GM21717 (cell line): ENCODE measurements at regions not wholly inside any gene's neighbourhood (a gene's known extent, or its start where the extent isn't known, plus 50 kb on each side); places are given as distances from the start of the nearest gene placed in this dataset.

Source experiments
- ATAC-seq: cut with Tn5 transposase; IDR thresholded peaks from one replicate; pipeline ENCODE4 v1.9.1; 2021; ENCODE audit warnings: mild to moderate bottlenecking, moderate library complexity; ENCODE audit not compliant: unreplicated experiment

DNA sequence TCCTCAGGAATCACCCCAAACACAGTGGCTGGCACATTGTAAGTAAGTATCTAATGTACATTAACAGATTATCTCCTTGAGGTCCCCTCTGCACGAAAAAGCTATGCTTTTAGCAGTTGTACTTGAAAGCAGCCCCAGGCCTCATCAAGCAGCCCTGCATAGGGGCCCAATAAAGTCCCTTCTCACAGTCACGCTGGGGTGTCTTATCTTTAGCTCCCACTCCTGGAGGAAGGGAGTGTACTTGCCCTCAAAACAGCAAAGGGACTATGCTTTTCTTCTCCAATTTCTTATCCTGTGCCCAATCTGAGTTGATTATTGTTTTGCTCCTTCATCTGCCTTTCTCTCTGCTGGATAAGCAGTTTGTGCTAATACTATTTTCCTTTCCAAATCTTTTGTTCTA, 168.8 kb upstream of the PLXNA2 start:
- ATAC-seq, result no peak

DNA sequence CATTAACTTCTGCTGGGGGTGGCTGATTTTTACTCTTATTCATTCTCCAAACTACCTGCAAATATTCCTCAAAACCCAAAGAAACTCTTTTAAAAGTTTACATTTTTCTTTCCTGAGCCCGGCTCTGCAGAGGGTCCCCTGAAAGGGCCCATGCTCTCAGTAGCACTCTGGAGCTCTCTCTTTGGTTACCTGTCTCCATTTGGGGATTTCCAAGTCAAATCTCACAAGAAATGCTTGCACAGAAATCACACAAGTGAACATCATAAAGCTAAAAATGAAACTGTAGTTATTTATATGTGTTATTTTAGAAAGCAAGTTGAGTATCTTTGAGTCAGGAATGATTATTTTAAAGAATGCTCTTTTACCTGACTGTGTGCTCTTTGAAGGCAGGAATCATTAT, 174.5 kb upstream of the PLXNA2 start:
- no peak for ATAC-seq

DNA sequence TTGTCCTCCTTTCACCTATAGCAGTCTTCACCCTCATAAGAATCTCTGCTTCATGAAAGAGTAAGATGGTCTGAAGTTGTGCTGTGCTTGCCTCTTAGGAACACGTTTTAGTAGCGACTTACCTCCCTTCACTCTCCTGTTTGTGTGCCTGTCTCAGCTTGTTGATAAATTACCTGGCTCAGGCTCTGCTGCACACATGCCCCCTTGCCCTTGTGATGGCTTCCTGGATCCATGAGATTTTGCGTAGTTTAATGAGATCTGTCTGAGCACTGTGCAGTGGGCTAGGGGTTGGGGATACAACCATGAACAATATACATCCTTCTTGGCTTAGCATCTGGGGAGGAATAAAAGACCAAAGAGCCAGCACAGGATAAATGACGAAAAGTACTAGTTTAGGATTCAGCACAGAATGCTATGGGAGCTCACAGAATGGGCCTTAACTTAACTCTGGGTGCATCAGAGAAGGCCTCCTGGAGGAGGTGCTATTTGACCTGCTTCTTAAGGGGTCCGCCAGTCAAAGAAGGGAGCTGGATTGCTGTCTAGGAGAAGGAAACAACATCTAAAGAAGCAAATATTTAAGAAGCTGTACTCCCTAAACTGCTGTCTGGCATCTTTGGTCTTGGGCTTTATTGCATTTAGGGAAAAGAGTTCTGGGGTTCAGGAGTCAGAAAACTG, 175.7 kb upstream of the PLXNA2 start:
- ATAC-seq, result no peak

DNA sequence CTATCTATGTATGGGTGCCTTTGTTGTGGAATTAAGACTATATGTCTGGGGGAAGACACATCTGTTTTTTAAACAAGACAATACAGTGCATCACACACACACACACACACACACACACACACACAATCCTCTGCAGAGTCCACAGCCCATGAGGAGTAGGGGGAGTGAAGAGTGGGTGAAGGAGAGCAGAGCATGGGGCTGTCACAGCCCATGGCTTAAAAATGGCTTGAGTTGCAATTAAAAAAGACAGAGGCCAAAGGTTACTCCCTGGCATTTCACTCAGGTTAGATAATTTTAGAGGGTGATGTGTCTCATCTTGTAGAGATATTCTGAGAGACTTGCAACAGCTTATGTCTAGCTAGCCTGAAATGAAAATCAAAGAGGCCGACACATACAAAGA, 176.5 kb upstream of the PLXNA2 start:
- no peak for ATAC-seq

DNA sequence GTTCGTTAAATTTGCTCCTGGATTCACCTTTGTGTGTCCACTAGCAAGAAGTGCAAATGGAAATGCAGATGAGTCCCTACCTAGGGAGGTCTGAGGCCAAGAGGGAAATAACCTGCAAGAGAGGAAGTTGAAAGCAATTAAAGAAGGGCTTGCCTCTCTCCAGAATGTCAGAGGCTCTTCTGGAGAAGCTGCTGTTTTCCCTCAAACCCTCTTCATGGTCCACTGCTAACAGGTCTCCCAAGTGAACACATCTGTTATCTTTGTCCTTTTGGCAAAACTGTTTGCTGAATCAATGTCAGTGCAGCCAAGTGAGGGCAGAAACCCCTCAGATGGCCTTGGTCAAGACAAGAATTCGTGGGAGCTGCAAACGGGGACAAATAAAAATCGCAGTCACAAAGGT, 177.3 kb upstream of the PLXNA2 start:
- no peak for ATAC-seq

DNA sequence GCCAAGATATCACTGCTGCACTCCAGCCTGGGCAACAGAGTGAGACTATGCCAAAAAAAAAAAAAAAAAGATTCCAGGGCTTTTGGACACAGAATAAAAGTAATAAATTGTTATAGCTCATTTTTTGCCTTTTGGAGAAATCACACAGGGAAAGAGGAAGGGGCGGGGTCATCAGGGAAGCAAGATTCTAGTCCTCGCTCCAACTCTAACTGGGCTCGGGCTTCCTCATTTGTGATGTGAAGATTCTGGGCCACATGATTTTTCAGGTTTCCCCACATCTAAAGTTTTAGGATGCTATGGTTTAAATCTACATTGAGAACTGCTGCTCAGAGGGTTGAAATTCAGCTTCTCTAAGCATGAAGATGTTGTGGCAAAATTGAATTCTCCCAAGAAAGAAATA, 179.3 kb upstream of the PLXNA2 start:
- ATAC-seq, result no peak

DNA sequence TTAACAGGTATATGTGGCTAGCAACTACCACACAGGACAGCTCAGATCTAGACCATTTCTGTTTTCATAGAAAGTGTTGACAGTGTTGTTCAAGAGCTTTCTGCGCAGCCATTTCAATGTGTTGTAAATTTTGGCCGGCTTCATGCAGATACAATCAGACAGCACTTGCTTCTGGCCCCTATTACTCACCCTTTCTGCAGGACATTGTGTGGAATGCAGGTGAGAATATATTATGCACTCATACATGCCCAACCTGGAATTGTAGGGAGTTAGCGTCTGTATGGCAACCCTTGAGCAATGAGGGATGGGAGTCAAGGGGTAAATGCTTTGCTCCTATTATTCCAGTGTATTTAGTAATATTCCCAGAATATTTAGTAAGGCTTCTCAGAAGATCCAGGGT, 180.9 kb upstream of the PLXNA2 start:
- no peak for ATAC-seq

DNA sequence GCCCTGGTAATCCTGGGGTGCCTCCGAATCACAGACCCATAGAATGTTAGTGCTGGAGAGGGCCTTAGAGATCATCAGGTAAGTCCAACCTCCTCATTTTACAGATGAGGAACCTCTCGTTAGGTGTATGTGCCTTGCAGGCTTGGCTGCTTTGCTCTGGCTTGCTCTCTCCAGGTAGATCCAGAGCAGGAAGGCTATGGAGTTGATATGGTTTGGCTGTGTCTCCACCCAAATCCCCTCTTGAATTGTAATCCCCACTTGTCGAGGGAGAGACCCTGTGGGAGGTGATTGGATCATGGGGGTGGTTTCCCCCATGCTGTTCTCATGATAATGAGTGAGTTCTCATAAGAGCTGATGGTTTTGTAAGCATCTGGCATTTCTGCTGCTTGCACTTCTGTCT, 186.0 kb upstream of the PLXNA2 start:
- no peak for ATAC-seq

DNA sequence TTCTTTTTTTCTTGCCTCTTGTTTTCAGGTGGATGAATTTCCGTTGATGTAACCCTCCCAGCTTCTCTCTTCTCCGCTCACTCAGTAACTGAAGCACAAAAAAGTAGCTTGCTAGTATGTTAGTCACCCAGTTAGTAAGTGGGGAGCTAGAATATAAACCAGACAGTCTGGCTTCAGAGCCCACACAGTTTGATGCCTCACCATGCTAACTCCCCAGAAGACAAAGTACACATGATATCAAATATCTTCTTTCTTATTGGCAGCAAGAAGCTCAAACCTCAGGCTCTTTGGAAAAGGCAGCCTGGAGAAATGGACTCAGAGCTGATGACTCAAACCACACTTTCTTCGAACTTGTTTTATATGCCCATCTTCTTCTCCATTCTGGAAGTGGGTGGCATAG, 187.5 kb upstream of the PLXNA2 start:
- ATAC-seq, result no peak

DNA sequence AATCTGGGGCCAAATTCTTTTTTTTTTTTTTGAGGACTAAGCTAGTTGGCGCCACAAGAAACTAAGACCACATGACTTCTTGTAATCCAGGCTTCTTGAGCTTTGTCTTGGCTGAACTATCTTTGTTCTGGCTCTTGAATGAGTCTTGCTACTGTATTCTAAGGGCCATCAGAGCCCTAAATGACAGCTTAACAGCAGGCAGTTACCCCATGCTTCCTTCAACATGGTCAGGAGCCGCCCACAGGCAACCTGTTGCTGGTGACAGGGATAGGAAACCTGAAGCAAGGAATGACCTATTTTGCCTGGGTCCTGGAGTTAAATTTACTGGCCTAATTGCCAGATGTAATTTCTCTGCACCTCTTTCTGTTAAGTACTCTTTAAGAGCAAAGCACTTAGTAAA, 188.2 kb upstream of the PLXNA2 start:
- no peak for ATAC-seq

DNA sequence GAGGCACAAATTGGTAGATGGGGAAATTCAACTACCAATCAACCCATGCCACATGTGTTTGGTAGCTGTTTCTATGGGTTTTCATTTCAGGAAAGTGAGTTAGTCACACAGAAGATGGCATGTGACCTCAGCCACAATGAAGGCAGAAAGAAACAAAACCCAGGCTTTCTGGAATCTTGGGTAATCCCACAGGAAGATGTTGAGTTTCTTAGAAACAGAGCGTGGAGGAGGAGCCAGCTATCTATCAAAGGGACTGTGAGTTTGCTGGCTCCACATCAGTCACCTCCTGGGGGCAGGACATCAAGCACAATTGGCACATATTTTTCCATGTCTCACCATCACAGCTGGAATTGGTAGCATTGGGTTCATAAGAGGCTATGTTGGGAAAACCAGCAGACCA, 188.9 kb upstream of the PLXNA2 start:
- no peak for ATAC-seq

DNA sequence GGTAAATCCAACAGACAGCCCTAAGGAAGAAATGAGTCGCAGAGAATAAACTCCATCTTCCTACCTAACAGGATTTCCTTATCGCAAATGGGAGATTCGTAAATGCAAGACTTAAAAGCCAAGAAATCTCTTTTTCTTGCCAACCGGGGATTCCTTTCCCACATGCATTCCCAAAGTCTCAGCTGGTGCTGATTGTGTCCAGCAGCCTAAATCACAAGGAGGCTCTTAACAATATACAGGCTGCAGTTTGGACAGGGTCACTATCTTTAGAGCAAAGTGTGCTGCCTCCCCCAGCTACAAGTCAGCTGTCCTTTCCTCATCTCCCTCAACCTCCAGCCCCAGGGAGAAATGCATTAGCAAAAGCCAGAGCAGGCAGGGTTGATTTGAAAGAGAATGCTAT, 189.8 kb upstream of the PLXNA2 start:
- no peak for ATAC-seq

DNA sequence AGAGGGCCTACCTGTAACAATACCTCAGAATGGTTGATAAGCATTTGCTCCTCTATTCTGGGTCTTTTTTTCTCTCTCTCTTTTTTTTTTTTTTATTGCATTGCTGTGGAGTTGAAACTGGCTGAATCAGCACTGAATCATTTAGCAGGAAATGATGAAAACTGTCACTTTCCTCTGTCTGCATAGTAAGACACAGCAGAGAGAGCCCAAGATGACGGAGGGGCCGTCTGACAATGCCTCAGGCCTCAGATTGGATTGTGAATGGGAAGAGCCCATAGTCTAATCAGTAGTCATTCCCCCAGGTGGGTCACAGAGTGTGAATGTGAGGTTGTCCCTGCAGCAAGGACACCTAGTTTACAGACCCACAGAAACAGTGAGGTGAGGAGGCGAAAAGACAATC, 193.2 kb upstream of the PLXNA2 start:
- ATAC-seq, result no peak

DNA sequence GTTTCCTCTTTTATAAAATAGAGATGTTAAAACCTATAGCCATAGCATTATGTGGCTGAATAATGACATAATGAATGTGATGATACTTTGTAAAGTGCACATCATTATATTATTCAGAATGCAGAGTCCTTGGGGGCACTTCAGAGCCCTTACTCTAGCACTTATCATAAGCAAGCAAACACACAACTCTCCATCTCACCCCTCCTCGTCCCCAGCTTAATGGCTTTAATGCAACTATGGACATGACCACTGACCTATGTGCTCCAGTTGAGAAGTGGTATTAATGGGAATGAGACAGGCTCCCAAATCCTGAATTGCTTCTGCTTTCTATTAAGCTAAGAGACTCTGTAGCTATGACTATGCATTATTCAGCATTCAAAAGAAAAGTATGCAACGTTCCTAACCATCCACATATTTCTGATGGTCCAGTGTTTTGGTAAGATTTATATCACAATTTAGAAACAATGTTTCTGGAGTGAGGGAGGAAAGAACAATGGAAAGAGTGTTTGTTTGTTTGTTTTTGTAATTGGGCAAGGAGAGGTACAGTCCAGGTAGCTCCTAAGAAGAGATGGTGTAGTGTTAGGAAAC, 194.0 kb upstream of the PLXNA2 start:
- ATAC-seq, result no peak

DNA sequence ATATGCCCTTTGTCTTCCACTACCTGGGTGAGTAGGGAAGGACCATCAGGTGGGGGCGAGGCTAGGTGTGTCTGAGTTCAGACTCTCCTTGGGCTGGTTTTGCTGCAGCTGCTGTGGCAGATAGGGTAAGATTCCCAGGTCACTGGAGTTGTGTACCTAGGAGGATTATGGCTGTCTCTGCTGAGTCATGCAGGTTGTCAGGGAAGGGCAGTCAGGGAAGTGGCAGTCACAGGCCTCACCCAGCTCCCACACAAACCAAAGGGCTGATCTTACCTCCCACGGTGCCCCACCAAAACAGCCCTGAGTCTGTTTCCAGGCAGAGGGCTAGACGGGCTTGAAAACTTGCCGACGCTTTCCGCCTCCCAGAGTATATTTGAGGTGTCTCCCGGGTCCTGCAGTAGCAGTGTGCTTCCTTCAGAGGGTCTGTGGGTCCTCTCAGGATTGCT, 201.6 kb upstream of the PLXNA2 start:
- ATAC-seq, result no peak

DNA sequence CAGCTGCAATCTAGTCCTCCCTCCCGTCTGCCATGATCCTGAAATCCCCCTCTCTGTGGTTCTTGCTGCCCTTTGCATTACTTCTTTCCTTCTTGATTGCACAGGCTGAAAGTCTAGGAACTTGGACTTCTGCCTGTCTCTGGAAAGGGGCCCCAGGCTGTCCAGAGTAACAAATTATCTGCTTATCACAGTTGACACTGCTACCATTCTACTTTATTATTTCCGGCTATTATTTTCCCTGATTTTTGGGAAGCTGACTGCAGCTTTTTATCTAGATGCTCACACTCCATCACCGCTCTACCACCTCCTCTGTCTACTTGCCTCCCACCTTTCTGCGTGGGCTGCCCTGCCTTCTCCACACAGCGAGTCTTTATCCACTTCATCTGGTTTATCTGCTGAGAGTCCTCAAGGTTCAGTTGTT, 202.1 kb upstream of the PLXNA2 start:
- no peak for ATAC-seq

DNA sequence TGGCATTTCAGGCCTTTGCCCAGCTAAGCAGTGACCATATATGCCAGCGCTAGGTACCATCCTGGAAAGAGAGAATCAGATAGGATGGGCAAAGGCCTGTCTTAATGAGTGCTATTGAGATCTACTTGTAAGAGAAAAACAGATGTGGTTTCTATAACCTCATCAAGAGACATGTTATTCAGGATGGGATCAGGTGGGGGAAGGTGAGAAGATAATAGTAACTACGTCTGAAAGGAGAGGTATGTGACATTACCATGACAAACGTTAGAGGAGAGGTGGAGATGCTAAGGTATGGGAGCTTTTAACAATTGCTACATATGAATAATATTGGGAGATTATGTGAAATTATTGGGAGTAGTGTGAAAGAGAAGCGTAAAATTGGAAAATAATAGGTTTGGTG, 204.2 kb upstream of the PLXNA2 start:
- no peak for ATAC-seq

DNA sequence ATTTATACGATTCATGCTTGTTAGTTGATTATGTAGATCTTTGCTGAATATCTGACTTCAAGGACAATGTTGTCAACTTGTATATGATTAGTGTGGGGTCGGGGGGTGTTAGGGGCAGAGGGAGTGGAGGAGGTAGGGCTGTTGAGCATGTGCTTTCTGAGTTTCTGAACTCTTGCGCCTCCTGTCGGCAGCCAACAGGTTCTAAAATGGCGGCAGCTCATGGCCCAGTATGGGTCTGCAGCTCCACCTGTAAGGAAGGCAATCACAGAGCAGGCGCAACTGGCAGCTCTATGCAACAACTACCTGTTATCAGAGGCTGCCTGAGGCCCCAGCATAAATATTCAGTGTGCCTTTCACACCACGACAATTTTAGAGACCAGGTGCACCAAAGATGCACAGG, 205.8 kb upstream of the PLXNA2 start:
- ATAC-seq, result no peak

DNA sequence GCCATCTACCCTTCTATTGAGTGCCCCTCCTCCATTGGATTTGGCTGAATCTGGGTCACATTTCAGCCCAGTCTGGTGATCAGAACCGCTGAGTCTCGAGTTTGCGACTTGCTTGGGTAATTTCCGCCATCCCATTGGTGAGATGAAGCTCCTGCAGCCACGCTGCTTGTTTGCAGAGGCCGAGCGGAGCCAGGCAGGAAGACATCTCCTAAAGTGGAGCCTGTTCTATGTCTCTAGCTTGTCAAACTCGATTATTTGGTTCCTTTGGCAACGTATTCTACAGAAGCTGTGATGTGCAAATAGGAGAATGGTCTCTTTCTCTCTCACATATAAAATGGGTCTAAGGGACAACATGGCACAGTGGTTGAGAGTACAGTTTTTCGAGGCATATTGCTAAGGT, 206.8 kb upstream of the PLXNA2 start:
- ATAC-seq, result no peak

DNA sequence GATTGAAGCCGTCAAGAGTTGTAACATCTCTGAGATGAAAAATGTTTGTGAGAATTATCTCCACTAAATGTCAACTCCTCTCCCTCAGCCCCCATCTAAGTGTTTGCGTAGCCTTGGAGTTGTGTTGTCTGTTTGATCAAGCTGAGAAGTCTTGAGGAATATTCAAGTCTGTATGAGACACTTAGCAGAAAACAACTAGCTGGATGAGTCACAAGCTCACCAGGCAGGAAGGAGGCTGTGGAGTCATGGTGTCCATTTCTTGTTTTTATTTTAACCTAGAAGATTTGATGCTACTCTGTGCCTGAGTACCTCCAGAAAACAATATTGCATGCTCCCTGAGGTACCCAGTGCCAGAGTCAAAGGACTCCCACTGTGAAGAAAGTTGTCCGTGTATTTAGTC, 211.6 kb upstream of the PLXNA2 start:
- ATAC-seq, result no peak

DNA sequence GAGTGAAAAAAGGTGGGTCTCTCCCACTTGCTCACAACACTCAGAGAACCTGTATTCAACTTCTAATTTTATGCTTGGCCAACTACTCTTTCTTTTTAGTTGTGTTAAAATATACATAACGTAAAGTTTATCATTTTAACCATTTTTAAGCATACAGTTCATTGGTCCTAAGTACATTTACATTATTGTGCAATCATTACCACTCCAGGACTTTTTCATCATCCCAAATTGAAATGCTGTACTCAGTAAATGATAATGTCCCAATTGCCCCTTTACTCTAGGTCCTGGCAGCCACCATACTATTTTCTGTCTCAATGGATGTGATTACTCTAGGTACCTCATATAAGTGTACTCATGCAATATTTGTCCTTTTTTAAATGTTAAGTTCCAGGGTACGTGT, 212.3 kb upstream of the PLXNA2 start:
- no peak for ATAC-seq

DNA sequence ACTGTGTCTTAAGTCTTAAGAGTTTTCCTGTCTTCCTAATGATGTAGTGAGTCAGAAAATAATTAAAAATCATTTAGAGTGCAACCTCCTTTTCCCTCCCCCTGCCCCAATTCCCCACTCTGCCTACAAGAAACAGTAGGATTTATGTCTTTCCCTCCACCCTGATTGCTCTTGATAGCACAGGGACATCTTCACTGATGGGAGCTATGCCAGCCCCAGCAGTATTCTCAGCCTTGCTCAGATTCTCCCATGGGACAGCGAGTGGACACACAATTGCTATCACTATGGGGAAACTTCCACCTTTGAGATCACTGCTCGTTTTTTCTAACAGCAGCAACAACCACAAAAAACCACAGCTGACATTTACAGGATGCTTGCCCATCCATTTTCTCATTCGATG, 216.6 kb upstream of the PLXNA2 start:
- ATAC-seq, result no peak

DNA sequence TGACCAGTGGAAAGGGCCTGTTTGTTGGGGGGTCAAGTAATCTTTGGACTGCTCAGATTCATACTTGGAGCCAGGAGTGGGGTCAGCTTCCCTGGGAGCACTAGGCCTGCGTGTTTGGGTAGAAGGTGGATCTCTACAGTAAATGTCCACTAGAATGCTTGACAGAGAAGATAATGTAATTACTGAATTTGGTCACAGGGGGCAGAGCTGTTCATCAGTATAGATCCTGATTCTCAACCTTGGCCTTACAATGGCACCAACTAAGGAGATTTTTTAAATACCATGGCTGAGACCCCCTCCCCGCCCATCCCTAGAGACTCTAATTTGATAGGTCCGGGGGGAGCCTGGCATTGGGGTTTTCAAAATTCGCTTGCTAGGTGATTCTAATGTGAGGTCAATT, 217.5 kb upstream of the PLXNA2 start:
- no peak for ATAC-seq
